ENCODE measurements at regions not wholly inside any gene's neighbourhood (a gene's known extent, or its start where the extent isn't known, plus 50 kb on each side); places are given as distances from the start of the nearest gene placed in this dataset.

DNA sequence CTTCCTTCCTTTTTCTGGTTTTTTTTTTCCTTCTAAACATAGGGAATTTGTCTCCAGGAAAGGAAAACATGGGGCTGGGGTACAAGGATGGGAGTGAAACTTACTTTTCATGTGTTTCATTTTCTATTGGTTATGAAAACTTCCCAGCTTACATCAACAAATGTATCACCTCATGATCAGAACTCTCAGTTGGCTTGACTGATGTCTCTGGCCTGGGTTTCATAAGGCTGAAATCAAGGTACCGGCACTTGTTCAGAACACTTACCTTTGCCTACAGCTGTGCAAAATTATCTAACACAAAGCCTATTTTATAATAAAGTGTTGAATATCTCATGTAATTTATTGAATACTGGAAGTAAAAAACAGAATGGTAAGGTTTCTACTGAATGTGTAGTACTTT is 91.8 kb upstream of the STT3B start:
- TF ChIP-seq, protein P1, sequence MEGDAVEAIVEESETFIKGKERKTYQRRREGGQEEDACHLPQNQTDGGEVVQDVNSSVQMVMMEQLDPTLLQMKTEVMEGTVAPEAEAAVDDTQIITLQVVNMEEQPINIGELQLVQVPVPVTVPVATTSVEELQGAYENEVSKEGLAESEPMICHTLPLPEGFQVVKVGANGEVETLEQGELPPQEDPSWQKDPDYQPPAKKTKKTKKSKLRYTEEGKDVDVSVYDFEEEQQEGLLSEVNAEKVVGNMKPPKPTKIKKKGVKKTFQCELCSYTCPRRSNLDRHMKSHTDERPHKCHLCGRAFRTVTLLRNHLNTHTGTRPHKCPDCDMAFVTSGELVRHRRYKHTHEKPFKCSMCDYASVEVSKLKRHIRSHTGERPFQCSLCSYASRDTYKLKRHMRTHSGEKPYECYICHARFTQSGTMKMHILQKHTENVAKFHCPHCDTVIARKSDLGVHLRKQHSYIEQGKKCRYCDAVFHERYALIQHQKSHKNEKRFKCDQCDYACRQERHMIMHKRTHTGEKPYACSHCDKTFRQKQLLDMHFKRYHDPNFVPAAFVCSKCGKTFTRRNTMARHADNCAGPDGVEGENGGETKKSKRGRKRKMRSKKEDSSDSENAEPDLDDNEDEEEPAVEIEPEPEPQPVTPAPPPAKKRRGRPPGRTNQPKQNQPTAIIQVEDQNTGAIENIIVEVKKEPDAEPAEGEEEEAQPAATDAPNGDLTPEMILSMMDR (IDR thresholded peaks at IDR 0.05; ENCODE audit: poor library complexity), result no peak
- no peak for TF ChIP-seq EZH2phosphoT487 (IDR thresholded peaks at IDR 0.05; ENCODE audit: low read depth, severe bottlenecking, unreplicated experiment)
